Neuronal stem cell (in vitro differentiated cells): ENCODE measurements at regions not wholly inside any gene's neighbourhood (a gene's known extent, or its start where the extent isn't known, plus 50 kb on each side); places are given as distances from the start of the nearest gene placed in this dataset.

Experiments used
- DNase-seq: peaks from one replicate; pipeline ENCODE4 v3.0.0-alpha.2; 2013; ENCODE audit warnings: low spot score
- H2AFZ ChIP-seq: one replicate; pipeline ENCODE4 v1.6.1; 2013; ENCODE audit warnings: mild to moderate bottlenecking, low read length, inconsistent platforms
- H2AK5ac ChIP-seq: 2 replicates; pipeline ENCODE4 v1.6.1; 2013; ENCODE audit warnings: low read depth, mild to moderate bottlenecking, inconsistent platforms, low read length, moderate library complexity, mixed read lengths
- H2BK120ac ChIP-seq: 2 replicates; pipeline ENCODE4 v1.6.1; 2013; ENCODE audit warnings: low read depth, mild to moderate bottlenecking, inconsistent platforms, low read length, moderate library complexity, mixed read lengths
- H2BK12ac ChIP-seq: one replicate; pipeline ENCODE4 v1.6.1; 2013; ENCODE audit warnings: low read length, inconsistent platforms
- H2BK15ac ChIP-seq: 2 replicates; pipeline ENCODE4 v1.6.1; 2013; ENCODE audit warnings: mild to moderate bottlenecking, low read length, inconsistent platforms, mixed read lengths
- H2BK5ac ChIP-seq: one replicate; pipeline ENCODE4 v1.6.1; 2013; ENCODE audit warnings: inconsistent platforms, mild to moderate bottlenecking, low read length, moderate library complexity
- H3K14ac ChIP-seq: one replicate; pipeline ENCODE4 v1.6.1; 2013; ENCODE audit warnings: low read length, inconsistent platforms
- H3K18ac ChIP-seq: 2 replicates; pipeline ENCODE4 v1.6.1; 2013; ENCODE audit warnings: low read length, inconsistent platforms
- H3K23ac ChIP-seq: 2 replicates; pipeline ENCODE4 v1.6.1; 2013; ENCODE audit warnings: low read depth, mild to moderate bottlenecking, mixed read lengths, low read length, inconsistent platforms; ENCODE audit not compliant: poor library complexity
- H3K27ac ChIP-seq: replicated peaks from 3 replicates; pipeline ENCODE4 v1.5.1; 2013; ENCODE audit warnings: low read length, inconsistent platforms
- H3K27me3 ChIP-seq, 3 experiments: 2 replicates each; pipeline ENCODE4 v1.6.1; 2013; ENCODE audit warnings: low read length in 3 of 3, mild to moderate bottlenecking in 2 of 3, inconsistent platforms in 1 of 3, low read depth in 1 of 3, mixed read lengths in 1 of 3, moderate library complexity in 1 of 3; ENCODE audit not compliant: control insufficient read depth in 3 of 3, insufficient read depth in 3 of 3
- H3K36me3 ChIP-seq, 2 donors: replicated peaks in 1 of 2; 2 replicates each; pipeline ENCODE4 v1.6.1; 2013; ENCODE audit warnings: low read length in 2 of 2; ENCODE audit not compliant: control insufficient read depth in 2 of 2, insufficient read depth in 2 of 2
- H3K4ac ChIP-seq: 2 replicates; pipeline ENCODE4 v1.6.1; 2013; ENCODE audit warnings: inconsistent platforms, mild to moderate bottlenecking, low read length, moderate library complexity
- H3K4me1 ChIP-seq, 2 donors: 1 replicate in 1 of 2; 2 replicates in 1 of 2; pipeline ENCODE4 v1.6.1; 2013; ENCODE audit warnings: low read length in 2 of 2, low read depth in 1 of 2; ENCODE audit not compliant: control insufficient read depth in 2 of 2, insufficient read depth in 1 of 2
- H3K4me2 ChIP-seq: one replicate; pipeline ENCODE4 v1.6.1; 2013; ENCODE audit warnings: mild to moderate bottlenecking, low read length, inconsistent platforms; ENCODE audit not compliant: insufficient read depth, poor library complexity, severe bottlenecking
- H3K4me3 ChIP-seq, 2 donors: 2 replicates each; pipeline ENCODE4 v1.5.1; 2013; ENCODE audit warnings: low read length in 2 of 2, mild to moderate bottlenecking in 2 of 2, inconsistent platforms in 1 of 2, moderate library complexity in 1 of 2
- H3K79me1 ChIP-seq: one replicate; pipeline ENCODE4 v1.6.1; 2013; ENCODE audit warnings: low read depth, mild to moderate bottlenecking, inconsistent platforms, low read length, moderate library complexity
- H3K9ac ChIP-seq: one replicate; pipeline ENCODE4 v1.6.1; 2013; ENCODE audit warnings: mild to moderate bottlenecking, low read depth, low read length, inconsistent platforms; ENCODE audit not compliant: poor library complexity
- H3K9me3 ChIP-seq, 2 donors: replicated peaks in 1 of 2; 2 replicates each; pipeline versions ENCODE3 to v1.6.1; 2013; ENCODE audit warnings: low read length in 2 of 2, mild to moderate bottlenecking in 2 of 2, inconsistent platforms in 1 of 2, low read depth in 1 of 2, mixed read lengths in 1 of 2, moderate library complexity in 1 of 2; ENCODE audit not compliant: control insufficient read depth in 2 of 2, insufficient read depth in 1 of 2
- H4K8ac ChIP-seq: one replicate; pipeline ENCODE4 v1.6.1; 2013; ENCODE audit warnings: low read depth, mild to moderate bottlenecking, inconsistent platforms, low read length, moderate library complexity
- H4K91ac ChIP-seq: one replicate; pipeline ENCODE4 v1.6.1; 2013; ENCODE audit warnings: low read length, low read depth, mild to moderate bottlenecking, inconsistent platforms; ENCODE audit not compliant: poor library complexity
- WGBS, 2 donors: extraction: QIAGEN DNeasy Blood & Tissue Kit; methylation state at CpG; one replicate each; pipeline ENCODE4 v1.1.7; 2013; ENCODE audit warnings: missing lambda C conversion rate in 2 of 2, mixed read lengths in 1 of 2; ENCODE audit not compliant: insufficient read length in 2 of 2, insufficient replicate concordance in 1 of 2; ENCODE audit errors: extremely low coverage in 2 of 2; 5-methylcytosine and 5-hydroxymethylcytosine counted together

DNA sequence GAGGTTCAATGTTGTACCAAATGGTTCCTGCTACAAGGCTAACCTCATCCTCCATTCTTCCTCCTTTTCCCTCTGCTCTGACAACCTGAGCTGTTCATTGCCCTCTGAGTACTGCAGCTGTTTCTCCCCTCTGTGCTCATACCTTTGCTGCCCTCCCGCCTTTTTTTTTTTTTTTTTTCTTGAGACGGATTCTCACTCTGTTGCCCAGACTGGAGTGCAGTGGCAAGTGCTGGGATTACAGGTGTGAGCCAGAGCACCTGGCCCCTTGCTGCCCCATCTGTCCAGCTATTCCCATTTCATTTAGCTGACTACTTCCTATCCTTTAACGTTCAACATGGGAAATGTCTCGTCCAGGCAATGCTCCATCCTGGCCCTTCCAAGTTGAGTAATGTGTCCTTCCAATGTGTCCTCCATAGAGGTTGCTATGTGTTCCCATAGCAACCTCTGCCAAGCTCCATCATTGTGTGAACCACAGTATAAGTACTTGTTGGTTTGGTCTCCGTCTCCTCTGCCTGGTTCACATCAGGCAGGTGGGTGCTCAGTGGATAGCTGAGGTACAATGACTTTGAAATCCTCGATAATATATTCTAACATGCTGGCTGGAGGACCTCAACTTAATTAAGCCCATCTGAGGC is 179.9 kb upstream of the ANKRD28 start:
- Histone ChIP-seq H2BK120ac (no peak overlapping the region), H3K79me1 (no peaks in the 10 kb centered on the region), H2AK5ac (no peak overlapping the region), H4K8ac (no peak overlapping the region), H3K9ac (no peak overlapping the region), H2BK5ac (no peak overlapping the region), H2BK15ac (no peak overlapping the region), H3K27ac (no peak overlapping the region), H3K4me1 (peaks cover 0 to 5% of the 10 kb centered on the region in 2 donors), H2AFZ (no peak overlapping the region), H3K18ac (no peak overlapping the region), H3K9me3 (no peaks in the 10 kb centered on the region), H3K36me3 (no peaks in the 10 kb centered on the region), H3K4me2 (no peak overlapping the region), H4K91ac (no peak overlapping the region), H3K23ac (no peak overlapping the region), H3K27me3 (no peaks in the 10 kb centered on the region), H3K4me3 (no peak overlapping the region), H2BK12ac (no peak overlapping the region), H3K4ac (no peak overlapping the region), H3K14ac (no peak overlapping the region)
- WGBS, 2 donors: no CpG with 5 or more reads among the region's 6 CpGs
- no peak for DNase-seq

DNA sequence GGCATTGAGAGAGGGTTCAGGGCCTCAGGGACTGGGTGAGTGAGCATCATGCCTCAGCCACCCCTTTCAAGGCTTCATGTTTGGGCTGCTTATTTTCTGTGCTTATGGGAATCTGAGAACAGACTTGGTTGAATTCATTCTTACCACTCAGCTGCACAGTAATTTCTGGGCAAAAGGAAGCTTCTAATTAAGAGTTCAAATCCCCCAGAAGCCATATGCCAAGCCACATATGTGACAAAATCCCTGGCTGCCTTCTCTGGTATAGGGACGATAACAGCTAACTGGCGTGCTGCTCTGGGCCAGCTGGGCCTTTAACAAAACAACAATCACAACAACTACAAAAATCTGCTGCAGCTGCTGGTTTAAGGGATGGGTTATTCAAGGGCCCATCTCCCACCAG is 181.0 kb upstream of the ANKRD28 start:
- Histone ChIP-seq H3K79me1 (no peaks in the 10 kb centered on the region), H3K9ac (no peak overlapping the region), H2BK15ac (peak overlapping the region; percentile 30), H3K4me2 (no peak overlapping the region), H2BK120ac (no peak overlapping the region), H3K4ac (no peak overlapping the region), H4K91ac (no peak overlapping the region), H2BK12ac (no peak overlapping the region), H3K9me3 (no peaks in the 10 kb centered on the region), H3K36me3 (no peaks in the 10 kb centered on the region), H3K27ac (no peak overlapping the region), H3K4me3 (no peak overlapping the region), H2AK5ac (no peak overlapping the region), H3K14ac (no peak overlapping the region), H2AFZ (no peak overlapping the region), H2BK5ac (no peak overlapping the region), H3K23ac (no peak overlapping the region), H3K4me1 (peaks cover 0 to 11% of the 10 kb centered on the region in 2 donors), H4K8ac (no peak overlapping the region), H3K27me3 (no peaks in the 10 kb centered on the region), H3K18ac (peak overlapping the region; percentile 11)
- no CpG with 5 or more reads among the region's 2 CpGs for WGBS, 2 donors
- no peak for DNase-seq

DNA sequence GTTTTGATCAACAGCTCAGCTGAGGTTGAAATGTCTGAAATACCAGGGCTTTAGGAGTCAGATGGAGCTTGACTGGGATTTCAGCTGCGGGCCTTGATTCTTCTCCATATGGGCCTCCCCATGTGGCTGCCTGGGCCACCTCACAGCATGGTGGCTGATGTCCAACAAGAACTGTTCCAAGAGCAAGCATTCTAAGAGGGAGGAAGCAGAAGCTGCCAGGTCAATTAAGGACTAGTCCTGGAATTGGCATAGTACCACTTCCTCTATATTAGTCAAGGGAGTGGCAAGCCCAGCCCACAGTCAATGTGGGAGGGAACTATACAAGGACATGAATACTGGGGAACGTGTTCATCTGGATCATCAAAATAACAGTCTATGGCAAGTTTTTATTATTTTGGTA is 181.7 kb upstream of the ANKRD28 start:
- no peak for DNase-seq
- Histone ChIP-seq H3K79me1 (no peaks in the 10 kb centered on the region), H3K4me2 (no peak overlapping the region), H2AK5ac (no peak overlapping the region), H3K9ac (no peak overlapping the region), H3K27ac (no peak overlapping the region), H3K4me1 (peaks cover 0 to 11% of the 10 kb centered on the region in 2 donors), H3K27me3 (no peaks in the 10 kb centered on the region), H2BK12ac (no peak overlapping the region), H2BK5ac (no peak overlapping the region), H2BK120ac (no peak overlapping the region), H3K4me3 (no peak overlapping the region), H3K9me3 (no peaks in the 10 kb centered on the region), H4K8ac (no peak overlapping the region), H3K23ac (no peak overlapping the region), H2BK15ac (no peak overlapping the region), H3K14ac (no peak overlapping the region), H3K18ac (no peak overlapping the region), H3K4ac (no peak overlapping the region), H3K36me3 (no peaks in the 10 kb centered on the region), H2AFZ (no peak overlapping the region), H4K91ac (no peak overlapping the region)
- WGBS, 2 donors: no CpG with 5 or more reads among the region's 2 CpGs

DNA sequence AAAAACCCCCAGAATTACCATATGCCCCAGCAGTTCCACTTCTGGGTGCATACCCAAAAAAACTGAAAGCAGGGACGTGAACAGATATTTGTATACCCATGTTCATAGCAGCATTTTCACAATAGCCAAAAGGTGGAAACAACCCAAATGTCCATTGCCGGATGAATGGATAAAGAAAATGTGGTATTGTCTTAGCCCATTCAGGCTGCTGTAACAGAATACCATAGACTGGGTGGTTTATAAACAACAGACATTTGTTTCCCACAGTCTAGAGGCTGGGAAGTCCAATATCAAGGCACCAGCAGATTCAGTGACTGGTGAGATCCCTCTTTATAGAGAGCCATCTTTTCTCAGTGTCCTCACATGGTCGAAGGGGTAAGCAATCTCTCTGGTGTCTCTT is 182.1 kb upstream of the ANKRD28 start:
- no peak overlapping the region for H3K9ac ChIP-seq
- no peak overlapping the region for H3K27ac ChIP-seq
- no CpG with 5 or more reads among the region's 3 CpGs for WGBS, 2 donors

More for the DNA sequence above, 182.1 kb upstream of the ANKRD28 start:
- Histone ChIP-seq H3K23ac (no peak overlapping the region), H4K91ac (no peak overlapping the region), H2BK5ac (no peak overlapping the region), H2BK15ac (no peak overlapping the region), H3K27me3 (no peaks in the 10 kb centered on the region), H2AK5ac (no peak overlapping the region), H3K36me3 (no peaks in the 10 kb centered on the region), H2BK120ac (no peak overlapping the region), H3K79me1 (no peaks in the 10 kb centered on the region), H3K14ac (no peak overlapping the region), H2AFZ (no peak overlapping the region), H3K4ac (no peak overlapping the region), H3K9me3 (no peaks in the 10 kb centered on the region), H3K4me2 (no peak overlapping the region), H3K18ac (no peak overlapping the region), H4K8ac (no peak overlapping the region), H3K4me3 (no peak overlapping the region), H2BK12ac (no peak overlapping the region), H3K4me1 (peaks cover 0 to 11% of the 10 kb centered on the region in 2 donors)
- no peak for DNase-seq
